ENCODE measurements at regions not wholly inside any gene's neighbourhood (a gene's known extent, or its start where the extent isn't known, plus 50 kb on each side); places are given as distances from the start of the nearest gene placed in this dataset.

- ChIA-PET POLR2A (ENCODE audit: low non-redundant PET) (no interaction called here), CTCF (no interaction called here)
- H3K9me3 ChIP-seq (ENCODE audit: low read depth, low read length, poor library complexity, severe bottlenecking), result no peaks in the 10 kb centered on the region
- no TSS peak for BruUV-seq (replicated peaks)
- no peak for DNase-seq (ENCODE audit: low spot score)
- H3K27ac ChIP-seq (ENCODE audit: low read depth, low read length, poor library complexity, severe bottlenecking), result no peak overlapping the region
- no peak overlapping the region for H3K4me3 ChIP-seq (ENCODE audit: low read depth, low read length, poor library complexity, severe bottlenecking)
- TF ChIP-seq CTCF (conservative IDR thresholded peaks at IDR 0.05; ENCODE audit: low read depth, low read length), result no peak
- no peak for TF ChIP-seq EZH2 (IDR thresholded peaks at IDR 0.05; ENCODE audit: borderline replicate concordance, low read depth, low read length, poor library complexity, severe bottlenecking)
- no peaks in the 10 kb centered on the region for H3K4me1 ChIP-seq (ENCODE audit: insufficient read depth, low read length, poor library complexity, severe bottlenecking)
- intact Hi-C loops (cut with micrococcal nuclease; ENCODE audit: unreplicated experiment), result no loop called here
- no peaks in the 10 kb centered on the region for H3K36me3 ChIP-seq (ENCODE audit: insufficient read depth, low read length, poor library complexity, severe bottlenecking)
- no peaks in the 10 kb centered on the region for H3K27me3 ChIP-seq (replicated peaks; ENCODE audit: insufficient read depth, low read depth, low read length, poor library complexity)
These were observed 213.0 kb downstream of the FRK start for GRCh38 chr6:115847671-115848070.

- Histone ChIP-seq H3K27ac (ENCODE audit: low read depth, low read length, poor library complexity, severe bottlenecking) (no peak overlapping the region), H3K27me3 (replicated peaks; ENCODE audit: insufficient read depth, low read depth, low read length, poor library complexity) (no peaks in the 10 kb centered on the region), H3K36me3 (ENCODE audit: insufficient read depth, low read length, poor library complexity, severe bottlenecking) (no peaks in the 10 kb centered on the region), H3K4me3 (ENCODE audit: low read depth, low read length, poor library complexity, severe bottlenecking) (no peak overlapping the region), H3K9me3 (ENCODE audit: low read depth, low read length, poor library complexity, severe bottlenecking) (no peaks in the 10 kb centered on the region), H3K4me1 (ENCODE audit: insufficient read depth, low read length, poor library complexity, severe bottlenecking) (no peaks in the 10 kb centered on the region)
- ChIA-PET CTCF (no interaction called here), POLR2A (ENCODE audit: low non-redundant PET) (no interaction called here)
- no peak for DNase-seq (ENCODE audit: low spot score)
- no peak for TF ChIP-seq CTCF (conservative IDR thresholded peaks at IDR 0.05; ENCODE audit: low read depth, low read length)
- TF ChIP-seq EZH2 (IDR thresholded peaks at IDR 0.05; ENCODE audit: borderline replicate concordance, low read depth, low read length, poor library complexity, severe bottlenecking), result no peak
- intact Hi-C loops (cut with micrococcal nuclease; ENCODE audit: unreplicated experiment), result no loop called here
- BruUV-seq (replicated peaks), result no TSS peak
These were observed 216.7 kb downstream of the FRK start for GRCh38 chr6:115843945-115844344.

- no peak for TF ChIP-seq EZH2 (IDR thresholded peaks at IDR 0.05; ENCODE audit: borderline replicate concordance, low read depth, low read length, poor library complexity, severe bottlenecking)
- TF ChIP-seq CTCF (conservative IDR thresholded peaks at IDR 0.05; ENCODE audit: low read depth, low read length), result no peak
- POLR2A ChIA-PET (ENCODE audit: low non-redundant PET), result no interaction called here
- no peak overlapping the region for H3K27ac ChIP-seq (ENCODE audit: low read depth, low read length, poor library complexity, severe bottlenecking)
- no peak overlapping the region for H3K4me3 ChIP-seq (ENCODE audit: low read depth, low read length, poor library complexity, severe bottlenecking)
- no peak for DNase-seq (ENCODE audit: low spot score)
- no peaks in the 10 kb centered on the region for H3K27me3 ChIP-seq (replicated peaks; ENCODE audit: insufficient read depth, low read depth, low read length, poor library complexity)
- BruUV-seq (replicated peaks), result no TSS peak
- intact Hi-C loops (cut with micrococcal nuclease; ENCODE audit: unreplicated experiment), result no loop called here
- no peaks in the 10 kb centered on the region for H3K9me3 ChIP-seq (ENCODE audit: low read depth, low read length, poor library complexity, severe bottlenecking)
- no peaks in the 10 kb centered on the region for H3K4me1 ChIP-seq (ENCODE audit: insufficient read depth, low read length, poor library complexity, severe bottlenecking)
- CTCF ChIA-PET, result no interaction called here
- H3K36me3 ChIP-seq (ENCODE audit: insufficient read depth, low read length, poor library complexity, severe bottlenecking), result no peaks in the 10 kb centered on the region
These were observed 218.4 kb downstream of the FRK start for GRCh38 chr6:115842338-115842737.

All from A673 (cell line).